GM18498 (cell line): ENCODE measurements at regions not wholly inside any gene's neighbourhood (a gene's known extent, or its start where the extent isn't known, plus 50 kb on each side); places are given as distances from the start of the nearest gene placed in this dataset.
"Not testable (repeated sequence)": the region's sequence is repeated elsewhere in the genome, so short reads cannot be mapped to it uniquely, and the experiment has no call there.

Experiments used
- ATAC-seq: cut with Tn5 transposase; IDR thresholded peaks from one replicate; pipeline ENCODE4 v1.9.1; 2021; ENCODE audit warnings: mild to moderate bottlenecking, moderate library complexity; ENCODE audit not compliant: unreplicated experiment

DNA sequence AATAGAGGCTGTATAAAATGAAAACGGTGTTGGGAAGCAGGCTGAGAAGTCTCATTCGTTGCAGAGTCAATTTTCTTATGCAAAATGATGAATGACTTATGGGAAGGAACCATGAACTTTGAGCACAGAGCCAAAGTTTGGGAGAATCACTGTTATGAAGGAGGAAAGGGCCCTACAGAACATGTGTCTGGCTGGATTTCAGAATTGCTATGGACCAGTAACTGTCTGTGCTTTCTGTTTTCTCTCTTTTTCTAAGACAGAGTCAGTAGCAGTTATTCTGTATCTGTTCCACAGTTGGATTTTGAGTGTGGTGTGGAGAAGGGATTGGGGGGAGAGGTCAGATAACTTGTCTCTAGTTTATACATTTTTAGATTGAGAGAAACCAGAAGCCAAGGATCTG, 265.0 kb upstream of the HS3ST1 start:
- ATAC-seq = no peak

DNA sequence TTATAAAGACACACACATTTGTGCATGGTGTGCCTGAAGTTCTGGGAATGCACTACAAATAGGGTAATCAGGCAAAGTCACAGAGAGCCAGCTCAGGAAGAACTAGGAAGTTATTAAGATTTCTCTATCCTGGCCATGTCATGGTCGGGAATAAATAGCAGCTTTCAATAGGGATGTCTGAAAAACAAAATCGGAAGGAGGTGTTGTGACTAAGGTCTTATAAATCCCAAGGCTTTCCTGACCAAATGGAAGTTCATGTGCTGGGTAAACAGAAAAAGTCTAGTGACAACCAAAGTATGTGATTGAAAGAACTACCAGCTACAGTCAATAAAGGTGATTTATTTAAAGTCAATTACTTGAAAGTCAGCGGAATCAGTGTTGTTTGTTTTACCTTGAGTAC, 262.5 kb upstream of the HS3ST1 start:
- no peak for ATAC-seq

DNA sequence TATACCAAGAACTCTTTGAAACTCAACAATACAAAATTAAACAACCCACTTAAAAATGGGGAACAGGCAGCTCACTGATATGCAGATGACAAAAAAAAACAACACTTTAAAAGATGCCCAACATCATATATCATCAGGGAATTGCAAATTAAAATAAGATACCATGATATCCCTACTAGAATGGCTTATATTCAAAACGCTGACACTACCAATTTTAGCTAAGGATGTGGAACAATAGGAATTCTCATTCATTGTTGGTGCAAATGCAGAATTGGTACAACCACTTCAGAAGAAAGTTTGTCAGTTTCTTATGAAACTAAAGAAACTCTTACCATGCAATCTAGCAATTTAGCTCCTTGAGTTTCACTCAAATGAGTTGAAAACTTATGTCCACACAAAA, 259.0 kb upstream of the HS3ST1 start:
- no peak for ATAC-seq

DNA sequence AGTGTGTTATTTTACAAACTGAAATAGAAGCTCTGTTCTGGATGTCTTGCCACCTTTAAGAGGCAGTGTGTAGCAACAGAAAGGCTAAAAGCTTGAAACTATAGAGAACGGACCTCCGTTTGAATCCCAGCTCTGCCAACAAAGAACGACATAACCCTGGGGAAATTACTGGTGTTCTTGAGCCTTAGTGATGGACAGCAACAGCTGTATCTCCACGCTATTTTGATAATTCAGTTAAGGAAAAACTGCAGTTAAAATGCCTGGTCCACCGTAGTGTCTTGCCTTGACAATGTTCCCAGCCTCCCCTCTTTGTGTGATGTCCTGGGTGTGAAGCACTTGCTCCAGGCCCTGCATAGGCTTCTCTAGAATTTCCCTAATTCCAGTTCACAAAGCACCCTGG, 256.8 kb upstream of the HS3ST1 start:
- no peak for ATAC-seq

DNA sequence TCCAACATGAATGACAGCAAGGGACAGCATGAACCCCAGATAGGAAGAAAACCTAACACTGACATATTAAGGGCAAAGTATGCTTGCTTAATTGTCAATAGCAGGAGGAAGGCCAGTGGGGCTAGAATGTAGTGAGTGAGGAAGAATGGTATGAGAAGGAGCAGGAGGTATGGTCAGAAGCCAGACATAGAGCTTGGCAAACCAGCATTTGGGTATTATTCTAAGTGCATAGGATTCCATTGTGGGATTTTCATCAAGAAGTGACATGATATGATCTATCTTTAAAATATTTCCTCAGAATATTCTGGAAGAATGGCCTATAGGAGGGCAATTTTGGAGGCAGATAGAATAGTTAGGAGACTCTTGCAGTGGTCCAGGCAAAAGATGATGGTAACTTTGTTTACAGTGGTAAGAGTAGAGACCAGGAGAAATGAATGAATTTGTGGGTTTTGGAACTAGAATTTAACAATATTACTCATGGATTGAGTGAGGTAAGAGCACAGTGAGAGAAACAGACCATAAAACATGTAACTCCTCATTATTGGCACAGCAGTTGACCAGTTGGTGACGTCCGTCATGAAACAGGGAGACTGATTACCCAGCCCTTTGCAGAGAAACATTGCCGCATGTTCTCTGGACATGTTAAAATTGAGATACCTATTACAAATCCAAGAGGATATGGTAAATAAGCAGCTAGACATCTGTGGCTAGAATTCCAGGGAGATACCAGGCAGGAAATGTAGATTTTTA, 246.5 kb upstream of the HS3ST1 start:
- no peak for ATAC-seq

DNA sequence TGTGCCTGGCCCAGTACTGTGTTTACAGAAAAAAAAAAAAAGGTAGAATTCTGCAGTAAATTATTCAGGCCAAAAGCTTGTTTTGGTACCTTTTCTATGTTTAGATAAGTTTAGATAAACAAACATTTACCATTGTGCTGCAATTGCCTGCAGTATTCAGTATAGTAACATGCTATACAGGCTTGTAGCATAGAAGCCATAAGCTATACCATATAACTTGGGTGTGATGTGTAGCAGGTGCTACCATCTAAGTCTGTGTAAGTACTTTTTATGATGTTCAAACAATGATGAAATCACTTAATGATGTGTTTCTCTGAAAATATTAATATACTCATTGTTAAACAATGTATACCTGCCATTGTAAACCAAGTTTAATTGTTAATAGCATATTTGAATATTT, 241.6 kb upstream of the HS3ST1 start:
- ATAC-seq = no peak

DNA sequence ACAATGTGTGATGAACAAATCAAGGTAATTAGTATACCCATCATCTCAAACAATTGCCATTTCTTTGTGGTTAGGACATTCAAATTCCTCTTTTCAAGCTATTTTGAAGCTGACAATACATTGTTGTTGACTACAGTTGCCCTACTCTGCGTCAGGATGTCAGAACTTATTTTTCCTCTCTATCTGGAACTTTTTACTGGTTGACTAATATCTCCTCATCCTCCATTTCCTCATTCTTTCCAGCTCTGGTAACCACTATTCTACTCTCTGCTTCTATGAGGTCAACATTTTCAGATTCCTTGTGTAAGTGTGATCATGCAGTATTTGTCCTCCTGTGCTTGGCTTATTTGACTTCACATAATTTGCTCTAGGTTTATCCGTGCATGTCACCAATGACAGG, 240.5 kb upstream of the HS3ST1 start:
- no peak for ATAC-seq

DNA sequence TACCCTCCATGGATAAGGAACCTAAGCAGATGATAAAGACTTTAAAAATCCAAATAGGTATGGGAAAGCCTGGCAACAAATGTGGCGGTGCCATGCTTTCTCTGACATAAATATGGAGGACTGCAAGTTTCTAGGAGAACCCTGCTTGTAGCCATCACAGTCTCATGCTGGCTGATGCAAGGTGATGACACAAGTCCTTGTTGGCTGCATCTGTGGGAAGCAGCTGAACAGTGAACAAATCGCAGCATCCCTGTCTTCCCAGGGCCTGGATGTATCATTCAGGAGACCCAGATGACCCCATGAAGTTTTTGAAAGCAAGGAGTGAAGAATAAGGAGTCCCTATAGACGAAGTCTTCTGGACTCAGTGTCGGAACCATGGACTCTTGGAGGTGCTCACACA, 234.4 kb upstream of the HS3ST1 start:
- ATAC-seq = no peak

DNA sequence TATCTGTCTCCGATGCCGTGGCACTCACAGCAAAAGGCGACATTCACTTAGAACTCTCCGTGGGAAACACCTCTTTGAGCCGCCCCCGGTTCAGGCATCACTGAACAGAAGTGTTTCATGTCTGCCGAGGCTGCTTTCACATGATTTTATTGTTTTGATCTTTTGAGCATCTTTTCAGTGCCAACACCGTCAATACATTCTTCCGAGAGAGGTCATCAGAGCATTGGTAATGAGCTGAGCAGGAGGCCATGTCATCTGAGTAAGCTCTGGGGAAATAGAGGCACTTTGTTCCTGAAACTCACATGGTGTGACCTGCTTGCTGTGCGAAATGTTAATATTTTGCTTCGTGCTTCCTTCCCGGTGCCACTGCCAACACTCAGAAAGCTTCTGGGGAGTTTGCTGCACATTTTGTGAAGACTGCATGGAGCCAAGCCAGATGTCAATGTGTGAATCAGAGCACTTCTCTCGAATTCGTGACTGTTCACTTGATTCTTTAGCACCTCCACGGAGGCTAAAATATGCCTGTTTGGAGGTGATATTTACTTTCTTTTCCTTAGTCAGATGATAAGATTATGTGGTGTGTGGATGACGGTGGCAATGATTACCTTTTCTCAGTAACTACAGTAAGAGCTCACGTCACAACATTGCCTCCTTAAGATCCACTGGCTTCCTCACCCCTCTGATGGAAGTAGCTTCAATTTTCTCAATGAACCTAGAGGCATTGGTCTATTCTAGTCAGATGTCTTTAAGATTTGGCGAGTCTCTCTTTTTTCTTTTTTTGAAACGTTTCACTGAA, 222.3 kb upstream of the HS3ST1 start:
- ATAC-seq = no peak

DNA sequence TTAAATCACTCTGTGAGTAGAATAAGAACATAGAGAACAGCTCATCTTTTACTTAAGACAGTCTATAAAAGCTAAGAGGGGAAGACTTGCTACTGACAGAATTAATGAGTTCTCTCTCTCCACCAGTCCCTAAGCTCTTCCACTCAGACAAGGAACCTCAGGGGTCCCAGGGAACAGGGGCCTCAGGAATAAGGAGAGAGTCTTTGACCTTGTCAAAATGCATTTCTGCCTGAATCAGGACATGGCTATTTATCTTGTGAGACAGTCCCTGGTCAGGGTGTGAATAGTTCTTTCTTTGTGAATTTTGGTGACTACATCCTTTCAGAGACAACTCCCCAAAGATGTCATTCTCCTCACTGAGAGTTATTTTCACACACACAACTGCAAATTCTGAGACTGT, 218.7 kb upstream of the HS3ST1 start:
- no peak for ATAC-seq

DNA sequence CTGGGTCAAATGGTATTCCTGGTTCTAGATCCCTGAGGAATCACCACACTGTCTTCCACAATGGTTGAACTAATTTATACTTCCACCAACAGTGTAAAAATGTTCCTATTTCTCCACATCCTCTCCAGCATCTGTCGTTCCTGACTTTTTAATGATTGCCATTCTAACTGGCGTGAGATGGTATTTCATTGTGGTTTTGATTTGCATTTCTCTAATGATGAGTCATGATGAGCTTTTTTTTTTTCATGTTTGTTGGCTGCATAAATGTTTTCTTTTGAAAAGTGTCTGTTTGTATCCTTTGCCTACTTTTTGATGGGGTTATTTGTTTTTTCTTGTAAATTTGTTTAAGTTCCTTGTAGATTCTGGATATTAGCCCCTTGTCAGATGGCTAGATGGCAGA, 214.4 kb upstream of the HS3ST1 start:
- ATAC-seq = not testable (repeated sequence)

DNA sequence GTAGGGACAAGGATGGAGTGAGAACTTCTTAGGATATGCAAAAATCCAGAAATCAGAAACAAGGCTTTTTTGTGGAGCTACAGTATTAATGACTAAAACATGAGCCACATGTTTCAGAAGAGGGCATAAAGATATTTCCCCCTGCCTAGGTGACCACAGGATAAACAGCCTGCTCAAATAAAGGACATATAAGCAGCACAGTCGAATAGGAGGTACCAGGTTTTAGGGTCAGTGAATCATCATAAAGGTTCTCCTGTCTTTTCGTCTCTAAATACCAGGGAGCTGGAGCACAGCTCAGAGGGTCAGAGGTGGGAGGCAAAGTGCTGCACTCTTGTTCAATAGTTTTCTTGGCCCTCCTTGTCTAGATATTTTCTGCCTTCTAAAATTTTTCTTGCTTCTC, 211.9 kb upstream of the HS3ST1 start:
- no peak for ATAC-seq

DNA sequence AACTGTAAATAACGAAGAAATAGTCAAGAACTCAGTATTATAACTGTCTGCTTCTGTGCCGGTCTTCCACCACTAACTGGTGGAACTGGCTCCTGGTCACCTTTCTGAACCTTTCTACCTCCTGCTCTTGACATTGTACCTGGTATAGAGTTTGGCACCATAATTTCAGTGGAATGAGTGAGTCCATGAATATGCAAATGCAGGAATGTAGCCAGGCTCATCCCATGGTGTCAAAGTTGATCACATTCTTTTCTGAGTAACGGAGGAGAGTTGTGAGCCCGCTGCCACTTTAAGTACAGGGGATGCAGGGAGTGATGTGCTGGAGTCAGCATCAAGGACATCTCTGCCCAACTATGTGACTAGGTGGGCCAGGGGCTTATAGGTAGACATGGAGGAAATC, 207.9 kb upstream of the HS3ST1 start:
- ATAC-seq = no peak

DNA sequence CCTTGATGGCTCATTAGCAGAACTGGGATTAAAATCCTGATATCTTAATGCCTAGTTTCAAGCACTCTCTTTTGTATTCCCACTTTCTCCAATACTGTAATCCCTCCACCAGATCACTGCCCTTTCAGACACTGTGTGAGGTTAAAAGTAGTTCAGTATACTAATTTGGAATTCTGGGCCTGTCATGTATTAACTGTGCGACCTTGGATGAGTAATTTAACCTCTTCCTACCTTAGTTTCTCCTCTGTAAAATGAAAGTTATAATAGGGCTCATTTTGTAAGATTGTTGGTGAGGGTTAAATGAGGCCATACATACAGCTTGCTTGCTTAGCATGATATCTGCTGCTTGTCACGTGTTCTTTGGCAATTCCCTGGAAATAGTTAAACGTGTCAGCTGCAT, 207.3 kb upstream of the HS3ST1 start:
- no peak for ATAC-seq

DNA sequence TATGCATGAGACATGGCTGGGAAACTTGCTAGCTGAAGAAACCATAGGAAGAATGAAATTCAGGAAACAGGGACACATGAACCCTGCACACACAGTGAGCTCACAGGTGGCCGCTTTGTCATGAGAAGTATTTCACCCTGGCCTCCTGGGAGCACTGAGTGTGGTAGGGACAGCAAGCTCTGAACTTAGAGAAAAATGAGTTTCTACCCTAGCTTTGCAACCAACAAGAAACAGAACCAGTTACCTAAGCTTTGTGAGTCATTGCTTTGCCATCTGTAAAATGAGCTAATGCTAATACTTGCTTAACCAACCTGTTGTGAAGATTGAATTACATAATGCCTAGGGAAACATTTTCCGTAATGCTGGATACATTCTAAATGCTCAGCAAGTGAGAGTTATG, 206.6 kb upstream of the HS3ST1 start:
- ATAC-seq = no peak

DNA sequence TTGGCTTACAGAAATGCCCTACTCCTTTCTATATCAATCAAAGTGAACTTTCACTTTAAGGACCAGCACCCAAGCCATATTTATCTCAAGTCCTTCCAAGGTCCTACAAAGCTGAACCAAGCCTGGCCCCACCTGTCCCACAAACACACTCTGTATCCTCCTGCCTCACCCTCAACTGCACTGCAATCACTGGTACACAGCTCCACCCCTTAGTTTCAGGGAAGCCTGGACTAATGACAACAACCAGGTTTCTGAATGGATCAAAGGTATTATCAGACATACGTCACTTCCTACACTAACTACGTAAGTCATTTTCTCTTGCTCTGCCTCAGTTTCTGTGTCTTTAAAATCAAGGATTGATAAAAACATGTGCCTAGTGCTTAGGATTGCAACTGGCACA, 205.6 kb upstream of the HS3ST1 start:
- ATAC-seq = no peak

DNA sequence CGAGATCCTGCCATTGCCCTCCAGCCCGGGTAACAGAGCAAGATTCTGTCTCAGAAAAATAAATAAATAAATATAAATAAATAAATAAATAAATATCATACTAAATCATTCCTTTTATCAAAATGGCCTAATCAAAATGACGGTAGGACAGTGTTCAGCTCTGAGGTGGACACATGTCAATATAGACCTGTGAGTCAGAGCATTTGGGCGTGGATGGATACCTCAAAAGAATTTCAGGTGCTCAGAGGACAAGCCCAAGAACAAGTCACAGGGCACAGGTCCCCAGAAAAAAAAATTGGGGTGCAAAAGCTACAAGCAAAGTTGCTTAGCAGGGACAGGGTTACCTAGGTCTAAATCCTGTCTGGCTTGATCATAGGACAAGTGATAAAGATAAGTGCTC, 204.7 kb upstream of the HS3ST1 start:
- no peak for ATAC-seq

DNA sequence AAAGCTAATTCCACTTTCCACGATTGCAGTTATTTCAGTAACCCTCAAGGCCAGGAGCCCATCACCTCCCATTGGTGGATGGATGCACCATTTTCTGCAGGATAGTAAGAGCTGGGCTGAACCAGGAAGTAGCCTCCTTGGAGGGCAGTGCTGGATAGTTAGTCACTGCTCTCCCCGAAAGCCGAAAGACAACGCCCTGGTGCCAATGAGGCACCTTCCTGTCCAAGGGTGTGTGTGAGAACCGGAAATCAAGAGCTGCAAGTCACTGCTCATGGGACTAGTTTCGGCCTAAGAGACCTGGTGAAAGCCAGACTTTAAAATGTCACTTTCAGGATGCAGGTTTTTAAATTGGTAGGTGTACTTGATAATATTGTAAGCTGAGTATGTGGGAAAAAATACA, 203.8 kb upstream of the HS3ST1 start:
- ATAC-seq = no peak

DNA sequence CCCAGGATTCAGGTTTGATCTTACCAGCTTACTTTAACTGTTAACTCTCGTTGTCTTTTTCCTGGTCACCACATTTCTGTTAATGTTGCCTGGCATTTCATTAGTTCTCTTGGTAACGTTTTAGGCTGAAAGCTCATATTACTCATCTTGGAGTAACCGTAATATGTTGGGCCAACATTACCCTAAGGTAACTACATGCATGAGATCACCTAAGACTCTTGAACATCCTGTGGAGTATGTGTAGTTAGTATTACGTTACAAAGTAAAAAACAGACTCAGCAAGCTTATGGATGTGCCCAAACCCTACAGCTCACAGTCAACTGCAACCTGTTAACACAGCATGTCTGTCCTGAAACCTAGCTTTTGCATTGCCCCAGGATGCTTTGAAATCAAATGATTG, 203.3 kb upstream of the HS3ST1 start:
- ATAC-seq = no peak

DNA sequence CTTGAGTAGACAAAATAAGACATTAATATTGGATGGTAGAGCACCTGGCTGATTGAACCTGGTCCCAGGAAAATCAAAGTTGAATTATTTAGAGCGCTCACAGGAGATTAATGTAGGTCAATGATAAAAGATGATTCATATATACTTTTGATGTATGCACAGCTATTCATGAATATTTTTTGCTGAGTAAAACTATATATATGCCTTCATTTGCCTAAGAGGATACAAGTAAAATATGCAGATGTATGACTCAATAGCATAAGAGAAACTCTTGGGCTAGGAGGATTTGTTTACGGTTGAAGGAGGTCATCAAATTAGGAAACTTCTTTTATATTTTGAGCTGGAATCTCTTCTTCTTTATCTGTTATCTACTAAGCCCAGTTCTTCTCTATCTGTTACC, 202.7 kb upstream of the HS3ST1 start:
- ATAC-seq = no peak

DNA sequence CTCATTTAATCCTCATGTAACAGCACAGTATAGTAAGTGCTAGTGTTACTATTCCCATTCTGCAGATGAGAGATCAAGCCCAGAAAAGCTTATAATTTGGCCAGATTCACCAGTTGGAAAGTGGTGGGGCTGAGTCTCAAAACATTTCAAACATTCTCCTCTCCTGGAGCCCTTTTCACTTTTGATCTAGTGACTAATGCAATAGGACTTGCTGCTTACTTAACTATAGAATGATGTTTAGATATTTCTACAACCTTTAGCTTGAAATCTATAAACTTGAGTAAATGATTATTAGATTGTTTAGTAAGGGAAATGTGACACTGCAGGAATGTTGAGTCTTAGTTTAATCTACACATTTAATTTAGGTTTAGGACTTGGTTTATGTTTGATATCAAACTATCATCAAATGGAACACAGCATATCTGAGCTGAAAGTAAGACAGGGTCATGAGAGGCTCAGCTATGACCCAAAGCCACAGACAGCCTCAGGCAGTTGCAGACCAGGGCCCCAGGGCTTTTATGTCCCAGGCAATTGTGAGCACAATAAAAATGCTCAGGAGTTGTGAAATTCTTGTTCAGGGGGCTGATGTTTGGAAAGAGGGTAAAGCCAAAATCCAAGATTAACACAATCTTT, 199.5 kb upstream of the HS3ST1 start:
- ATAC-seq = no peak

DNA sequence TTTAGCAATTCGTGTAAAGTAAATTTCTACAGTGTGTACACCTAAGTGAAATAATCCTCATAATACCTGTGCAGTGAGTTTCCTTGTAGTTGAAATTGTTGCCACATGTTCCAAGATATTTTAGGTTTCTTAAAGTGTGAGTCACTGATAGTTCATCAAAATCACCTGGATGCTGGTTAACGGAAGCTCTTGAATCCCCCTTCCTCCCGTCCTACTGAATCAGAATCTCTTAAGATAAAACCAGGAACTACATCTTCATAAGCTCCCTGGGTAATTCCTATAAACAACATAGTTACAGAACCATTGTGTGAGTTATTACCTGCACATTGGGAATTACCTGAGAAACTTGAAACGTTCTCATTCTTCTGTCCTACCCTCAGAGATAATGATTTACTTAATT, 197.4 kb upstream of the HS3ST1 start:
- ATAC-seq = no peak
